ENCODE measurements at regions not wholly inside any gene's neighbourhood (a gene's known extent, or its start where the extent isn't known, plus 50 kb on each side); places are given as distances from the start of the nearest gene placed in this dataset.

DNA sequence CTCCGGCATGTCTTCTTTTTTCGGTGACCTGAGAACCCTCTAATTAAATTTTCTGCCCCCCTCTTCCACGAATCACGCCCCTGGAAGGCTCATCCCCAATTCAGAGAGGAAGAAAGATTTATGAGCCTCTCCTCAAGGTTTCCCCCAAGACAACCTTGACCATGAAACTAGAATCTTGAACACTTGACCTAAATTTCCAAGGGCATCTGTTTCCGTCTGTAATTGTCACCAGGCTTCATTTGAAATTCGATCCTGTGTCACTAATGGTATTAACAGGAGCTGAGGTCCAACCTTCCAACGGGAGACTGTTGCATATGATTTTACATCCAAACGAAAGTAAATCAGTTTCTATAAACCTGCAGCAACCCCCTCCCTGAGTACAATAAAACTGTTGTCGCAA, 139.9 kb upstream of the ZIC3 start:
- H3K9me3 ChIP-seq (ENCODE audit: control insufficient read depth, low read length, poor library complexity, severe bottlenecking): no peaks in the 10 kb centered on the region
- Mint-ChIP-seq H3K36me3 (ENCODE audit: low read depth) (peaks cover 2% of the 10 kb centered on the region), H3K4me3 (no peak overlapping the region), H3K27me3 (peaks cover 47% of the 10 kb centered on the region), H3K4me1 (peaks cover 3% of the 10 kb centered on the region), H3K27ac (no peak overlapping the region)
- DNase-seq: no peak
- ATAC-seq: no peak

DNA sequence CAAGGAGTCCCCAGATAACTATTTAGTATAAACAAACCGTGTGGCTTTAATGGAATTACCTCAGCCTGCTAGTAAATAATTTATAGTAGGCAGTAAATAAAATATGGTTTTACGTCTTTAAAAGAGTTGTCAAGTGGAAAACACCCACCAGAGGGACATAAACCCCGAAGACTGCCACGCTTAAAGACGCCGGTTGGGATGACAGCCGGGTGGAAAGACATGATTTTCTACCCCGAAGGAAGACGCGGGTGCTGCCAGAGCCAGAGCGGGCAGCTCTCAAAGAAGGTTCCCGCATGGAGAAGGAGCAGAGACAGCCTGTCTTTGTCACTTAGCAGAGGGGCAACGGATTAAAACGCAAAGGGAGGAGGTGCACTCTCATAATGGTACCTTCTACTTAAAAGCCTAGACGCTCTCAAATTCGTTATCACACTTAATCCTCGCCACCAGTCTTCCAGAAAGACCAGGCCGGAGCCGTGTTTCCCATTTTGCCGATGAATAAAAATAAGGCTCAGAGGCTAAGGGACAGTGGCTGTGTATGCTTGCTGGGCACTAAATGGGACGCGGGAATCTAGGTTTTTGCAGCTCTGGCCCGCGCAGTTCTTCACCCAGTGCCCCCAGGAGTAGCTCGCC, 140.5 kb upstream of the ZIC3 start:
- H3K9me3 ChIP-seq (ENCODE audit: control insufficient read depth, low read length, poor library complexity, severe bottlenecking): no peaks in the 10 kb centered on the region
- peaks cover 47% of the 10 kb centered on the region for H3K27me3 Mint-ChIP-seq
- H3K4me1 Mint-ChIP-seq: peaks cover 3% of the 10 kb centered on the region
- H3K36me3 Mint-ChIP-seq (ENCODE audit: low read depth): peaks cover 2% of the 10 kb centered on the region
- ATAC-seq (no peak), DNase-seq (no peak)
- H3K27ac Mint-ChIP-seq: no peak overlapping the region
- H3K4me3 Mint-ChIP-seq: no peak overlapping the region

DNA sequence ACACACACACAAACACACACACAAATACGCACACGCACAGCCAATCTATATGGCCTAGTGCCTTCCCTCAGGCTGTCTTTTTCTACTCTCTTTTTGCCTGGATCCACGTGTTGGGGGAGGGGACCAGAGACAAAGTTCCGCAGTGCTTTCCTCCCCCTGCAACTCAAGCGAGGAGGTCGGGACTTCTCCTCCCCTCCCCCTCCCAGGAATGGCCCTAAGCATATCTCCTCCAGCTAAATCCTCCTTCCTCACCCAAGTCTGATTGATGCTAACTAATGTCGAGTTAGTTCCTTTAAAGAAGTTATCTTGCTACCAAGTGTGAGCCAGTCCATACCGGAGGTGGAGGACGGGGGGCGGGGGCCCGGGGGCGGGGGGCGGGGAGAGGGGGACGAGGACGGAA, 141.2 kb upstream of the ZIC3 start:
- ATAC-seq (no peak), DNase-seq (no peak)
- H3K9me3 ChIP-seq (ENCODE audit: control insufficient read depth, low read length, poor library complexity, severe bottlenecking): no peaks in the 10 kb centered on the region
- H3K27ac Mint-ChIP-seq: no peak overlapping the region
- H3K27me3 Mint-ChIP-seq: peaks cover 52% of the 10 kb centered on the region
- H3K4me3 Mint-ChIP-seq: no peak overlapping the region
- peaks cover 3% of the 10 kb centered on the region for H3K4me1 Mint-ChIP-seq
- peaks cover 2% of the 10 kb centered on the region for H3K36me3 Mint-ChIP-seq (ENCODE audit: low read depth)

DNA sequence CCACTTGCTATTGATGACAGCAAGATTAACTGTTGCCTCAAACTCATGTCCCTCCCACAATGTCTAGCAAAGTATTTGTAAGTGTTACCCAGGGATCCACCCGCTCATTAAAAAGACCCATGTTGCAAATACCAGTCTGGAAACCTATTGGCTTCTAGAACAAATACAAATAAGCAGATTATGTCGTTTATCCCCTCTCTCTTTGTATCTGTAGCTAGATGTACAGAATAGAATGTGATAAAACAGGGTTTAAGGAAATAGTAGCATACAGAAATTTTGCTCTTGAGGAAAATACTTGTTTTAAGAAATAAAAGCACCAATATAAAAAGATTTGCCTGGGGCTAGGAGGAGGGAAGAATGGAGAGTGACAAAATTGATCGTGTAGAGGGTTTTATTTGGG, 142.7 kb upstream of the ZIC3 start:
- DNase-seq: no peak
- no peak for ATAC-seq
- Mint-ChIP-seq H3K4me3 (no peak overlapping the region), H3K27me3 (peaks cover 52% of the 10 kb centered on the region), H3K4me1 (peaks cover 3% of the 10 kb centered on the region), H3K27ac (no peak overlapping the region), H3K36me3 (ENCODE audit: low read depth) (peaks cover 2% of the 10 kb centered on the region)
- H3K9me3 ChIP-seq (ENCODE audit: control insufficient read depth, low read length, poor library complexity, severe bottlenecking): no peaks in the 10 kb centered on the region

DNA sequence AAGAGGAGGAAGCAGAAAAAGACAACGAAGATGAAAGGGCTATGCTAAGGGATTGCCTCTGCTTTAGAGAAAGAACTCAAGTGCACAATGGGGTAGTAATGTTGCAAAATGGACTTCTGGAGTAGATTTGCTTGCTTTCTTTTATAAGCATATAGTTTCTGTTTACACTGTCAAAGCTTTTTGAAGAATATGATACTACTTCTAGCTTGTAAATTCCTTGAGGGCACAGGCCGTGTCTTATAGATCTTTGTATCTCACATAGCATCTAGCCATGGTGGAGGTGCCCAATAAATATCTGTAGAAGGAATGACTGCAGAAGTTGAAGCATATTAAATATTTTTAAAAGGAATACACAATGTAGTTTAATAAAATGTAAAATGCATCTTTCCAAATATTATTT, 147.8 kb upstream of the ZIC3 start:
- Mint-ChIP-seq H3K36me3 (ENCODE audit: low read depth) (no peaks in the 10 kb centered on the region), H3K27me3 (peaks cover 19% of the 10 kb centered on the region), H3K27ac (no peak overlapping the region), H3K4me3 (no peak overlapping the region), H3K4me1 (no peaks in the 10 kb centered on the region)
- H3K9me3 ChIP-seq (ENCODE audit: control insufficient read depth, low read length, poor library complexity, severe bottlenecking): no peaks in the 10 kb centered on the region
- DNase-seq: no peak
- no peak for ATAC-seq

DNA sequence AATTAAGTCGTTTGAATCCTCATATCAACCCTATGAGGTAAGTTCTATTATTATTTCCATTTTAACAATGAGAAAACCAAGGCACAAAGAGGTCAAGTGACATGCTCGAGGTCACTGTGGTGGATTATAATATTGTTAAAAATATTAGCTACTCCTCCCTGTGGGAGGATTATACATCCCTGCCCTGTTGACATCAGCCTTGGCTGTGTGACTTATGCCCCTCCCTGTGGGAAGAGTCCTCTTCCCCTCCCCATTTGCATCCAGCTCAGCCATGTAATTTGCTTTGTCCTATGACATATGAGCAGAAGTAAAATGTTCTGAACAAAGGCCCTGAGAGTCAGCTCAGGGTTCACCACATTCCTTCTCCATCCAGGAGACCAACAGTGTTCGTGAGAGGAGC, 152.7 kb upstream of the ZIC3 start:
- H3K4me1 Mint-ChIP-seq: no peaks in the 10 kb centered on the region
- no peaks in the 10 kb centered on the region for H3K9me3 ChIP-seq (ENCODE audit: control insufficient read depth, low read length, poor library complexity, severe bottlenecking)
- H3K27ac Mint-ChIP-seq: no peak overlapping the region
- DNase-seq (no peak), ATAC-seq (no peak)
- H3K27me3 Mint-ChIP-seq: no peaks in the 10 kb centered on the region
- H3K36me3 Mint-ChIP-seq (ENCODE audit: low read depth): no peaks in the 10 kb centered on the region
- H3K4me3 Mint-ChIP-seq: no peak overlapping the region

DNA sequence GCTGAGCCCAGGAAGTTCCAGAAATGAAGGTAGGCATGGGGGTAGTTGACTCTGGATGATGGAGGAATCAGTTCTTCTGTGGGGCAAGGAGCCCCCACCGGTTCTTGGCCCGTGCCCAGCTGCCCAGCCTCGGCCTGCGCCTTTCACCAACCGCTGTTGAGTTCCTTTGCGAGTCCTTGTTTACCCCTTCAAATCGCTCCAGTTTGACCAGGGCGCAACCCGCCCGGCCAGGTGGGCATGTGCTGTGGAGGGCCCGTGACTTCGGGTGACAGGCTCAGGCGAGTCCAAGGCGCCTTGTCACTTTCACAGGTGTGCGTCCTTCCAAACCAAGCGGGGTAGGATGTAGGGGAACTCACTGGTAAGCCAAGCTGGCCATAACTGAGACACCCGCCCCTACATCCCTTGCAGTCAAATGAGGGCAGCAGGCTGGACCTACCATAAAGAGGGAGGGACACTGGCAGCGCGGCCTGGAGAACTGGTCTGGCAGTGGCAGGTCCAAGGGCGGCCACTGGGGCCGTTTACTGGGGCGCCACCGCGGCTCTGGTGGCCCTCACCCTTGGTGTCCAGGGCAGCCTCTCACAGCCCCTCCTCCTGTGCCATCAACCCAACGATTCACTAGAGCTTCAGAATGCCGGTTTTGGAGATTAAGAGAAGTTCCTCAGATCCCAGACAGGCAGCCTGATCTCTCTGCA, 160.3 kb upstream of the ZIC3 start:
- Mint-ChIP-seq H3K4me3 (no peak overlapping the region), H3K27ac (no peak overlapping the region), H3K27me3 (no peaks in the 10 kb centered on the region), H3K4me1 (no peaks in the 10 kb centered on the region), H3K36me3 (ENCODE audit: low read depth) (no peaks in the 10 kb centered on the region)
- ATAC-seq: no peak
- no peaks in the 10 kb centered on the region for H3K9me3 ChIP-seq (ENCODE audit: control insufficient read depth, low read length, poor library complexity, severe bottlenecking)
- no peak for DNase-seq

DNA sequence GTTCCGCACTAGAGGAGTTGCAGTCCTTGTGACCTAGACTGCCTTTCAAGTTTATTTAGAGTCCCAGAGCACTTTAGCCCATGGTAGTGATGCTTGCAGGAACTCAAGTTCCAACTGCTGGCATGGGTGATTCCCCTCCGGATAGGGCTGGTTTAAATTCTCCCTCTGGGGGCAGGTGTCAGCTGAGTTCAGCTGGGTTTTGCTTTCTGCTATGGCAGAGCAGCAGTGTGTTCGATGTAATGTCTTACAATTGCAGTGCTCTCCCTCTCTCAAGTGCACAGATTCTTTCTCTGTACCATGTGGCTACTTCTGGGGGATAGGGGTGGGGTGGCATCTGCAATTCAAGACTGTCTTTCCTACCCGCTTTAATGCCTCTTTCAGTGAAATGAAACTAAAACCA, 164.8 kb upstream of the ZIC3 start:
- no peaks in the 10 kb centered on the region for H3K9me3 ChIP-seq (ENCODE audit: control insufficient read depth, low read length, poor library complexity, severe bottlenecking)
- no peak for DNase-seq
- Mint-ChIP-seq H3K4me1 (no peaks in the 10 kb centered on the region), H3K36me3 (ENCODE audit: low read depth) (peaks cover 2% of the 10 kb centered on the region), H3K27me3 (no peaks in the 10 kb centered on the region), H3K27ac (no peak overlapping the region), H3K4me3 (no peak overlapping the region)
- ATAC-seq: no peak

DNA sequence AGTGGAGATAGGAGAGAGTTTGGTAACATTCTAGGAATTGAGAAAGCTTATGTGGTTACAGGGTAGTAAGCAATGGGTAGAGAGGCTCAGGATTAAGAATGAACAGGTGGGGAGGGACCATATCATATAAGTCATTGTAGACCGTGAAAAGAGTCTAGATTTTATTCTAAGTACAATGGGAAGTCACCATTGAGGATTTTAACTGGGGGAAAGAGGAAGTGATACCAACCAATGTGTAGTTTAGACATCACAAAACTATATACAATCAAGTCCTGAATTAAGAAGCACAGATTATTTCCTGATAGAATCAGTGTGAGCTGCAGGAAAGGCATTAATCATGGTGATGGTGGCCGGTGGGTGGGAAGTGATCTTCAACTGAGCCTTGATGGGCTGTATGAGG, 178.3 kb upstream of the ZIC3 start:
- H3K27ac Mint-ChIP-seq: no peak overlapping the region
- no peaks in the 10 kb centered on the region for H3K36me3 Mint-ChIP-seq (ENCODE audit: low read depth)
- H3K4me1 Mint-ChIP-seq: no peaks in the 10 kb centered on the region
- no peaks in the 10 kb centered on the region for H3K27me3 Mint-ChIP-seq
- no peak for DNase-seq
- ATAC-seq: no peak
- no peaks in the 10 kb centered on the region for H3K9me3 ChIP-seq (ENCODE audit: control insufficient read depth, low read length, poor library complexity, severe bottlenecking)
- H3K4me3 Mint-ChIP-seq: no peak overlapping the region

DNA sequence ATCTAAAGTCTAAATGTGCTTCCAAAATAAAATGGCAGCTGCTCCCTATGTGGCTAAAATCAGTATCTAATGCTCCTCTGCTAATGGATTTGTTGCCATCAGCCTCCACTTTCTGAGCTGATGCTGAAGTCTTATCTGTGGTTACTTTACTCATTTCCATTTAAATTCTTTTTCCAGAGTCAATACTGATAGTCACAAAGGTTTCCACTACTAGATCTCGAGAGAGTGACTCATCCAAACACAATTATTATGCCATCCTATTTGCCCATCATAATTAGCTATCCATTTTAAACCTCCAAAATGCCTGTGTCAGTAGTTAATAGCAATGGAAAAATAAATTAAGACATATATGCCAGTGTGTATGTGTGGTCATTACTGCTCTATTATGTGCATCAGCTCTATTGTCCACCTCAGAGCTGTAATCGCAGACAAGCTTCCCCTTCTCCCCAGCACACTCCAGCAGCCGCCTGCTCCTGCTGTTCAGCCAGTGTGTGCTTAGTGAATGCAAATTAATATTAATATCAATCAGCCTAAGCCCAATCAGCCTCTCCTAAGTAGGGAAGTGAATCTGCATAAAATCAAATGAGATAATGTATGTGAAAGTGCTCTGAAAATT, 199.8 kb upstream of the ZIC3 start:
- Mint-ChIP-seq H3K36me3 (ENCODE audit: low read depth) (no peaks in the 10 kb centered on the region), H3K27ac (no peak overlapping the region), H3K4me1 (no peaks in the 10 kb centered on the region), H3K4me3 (no peak overlapping the region), H3K27me3 (peaks cover 5% of the 10 kb centered on the region)
- DNase-seq: no peak
- no peak for ATAC-seq
- H3K9me3 ChIP-seq (ENCODE audit: control insufficient read depth, low read length, poor library complexity, severe bottlenecking): no peaks in the 10 kb centered on the region

DNA sequence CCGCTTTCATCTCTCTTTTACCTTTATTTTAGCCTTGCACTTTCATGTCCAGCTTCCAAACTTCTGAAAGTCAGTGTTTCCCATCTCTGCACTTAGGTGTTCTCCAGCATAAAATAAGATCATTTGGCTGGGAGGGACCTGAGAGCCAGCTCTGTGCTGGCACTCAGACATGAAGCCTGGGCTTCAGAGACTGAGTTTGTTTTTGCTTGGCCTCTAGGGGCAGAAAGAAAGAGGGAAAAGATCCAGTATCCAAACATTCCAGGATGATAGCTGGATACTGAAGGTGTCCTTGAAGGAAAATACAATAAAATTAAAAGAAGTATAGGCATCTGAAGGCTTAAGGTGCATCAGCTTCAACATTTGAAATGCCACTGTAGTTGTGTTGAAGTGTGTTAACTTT, 202.4 kb upstream of the ZIC3 start:
- no peak for DNase-seq
- Mint-ChIP-seq H3K4me3 (no peak overlapping the region), H3K27me3 (peaks cover 5% of the 10 kb centered on the region), H3K27ac (no peak overlapping the region), H3K36me3 (ENCODE audit: low read depth) (no peaks in the 10 kb centered on the region), H3K4me1 (no peaks in the 10 kb centered on the region)
- ATAC-seq: no peak
- H3K9me3 ChIP-seq (ENCODE audit: control insufficient read depth, low read length, poor library complexity, severe bottlenecking): no peaks in the 10 kb centered on the region

DNA sequence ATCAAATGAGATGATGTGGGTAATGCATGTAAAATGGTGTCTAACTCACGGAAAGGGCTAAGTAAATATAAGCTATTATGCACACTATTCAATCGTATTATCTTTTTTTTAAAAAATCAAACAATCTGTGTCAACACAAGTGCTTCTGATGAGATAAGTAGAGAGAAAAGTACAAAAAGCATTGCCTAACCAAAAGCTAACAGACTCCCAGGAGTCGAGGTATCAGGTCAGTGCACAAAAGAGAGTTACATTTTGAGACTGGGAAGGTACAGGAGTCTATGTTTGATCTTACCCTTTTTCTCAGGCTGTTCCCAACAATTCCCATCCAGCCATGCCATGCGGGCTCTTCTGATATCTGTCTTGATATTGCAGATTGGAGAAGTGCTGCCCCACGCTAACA, 203.3 kb upstream of the ZIC3 start:
- Mint-ChIP-seq H3K4me1 (no peaks in the 10 kb centered on the region), H3K36me3 (ENCODE audit: low read depth) (no peaks in the 10 kb centered on the region), H3K4me3 (no peak overlapping the region), H3K27me3 (peaks cover 5% of the 10 kb centered on the region), H3K27ac (no peak overlapping the region)
- ATAC-seq (no peak), DNase-seq (no peak)
- H3K9me3 ChIP-seq (ENCODE audit: control insufficient read depth, low read length, poor library complexity, severe bottlenecking): no peaks in the 10 kb centered on the region

DNA sequence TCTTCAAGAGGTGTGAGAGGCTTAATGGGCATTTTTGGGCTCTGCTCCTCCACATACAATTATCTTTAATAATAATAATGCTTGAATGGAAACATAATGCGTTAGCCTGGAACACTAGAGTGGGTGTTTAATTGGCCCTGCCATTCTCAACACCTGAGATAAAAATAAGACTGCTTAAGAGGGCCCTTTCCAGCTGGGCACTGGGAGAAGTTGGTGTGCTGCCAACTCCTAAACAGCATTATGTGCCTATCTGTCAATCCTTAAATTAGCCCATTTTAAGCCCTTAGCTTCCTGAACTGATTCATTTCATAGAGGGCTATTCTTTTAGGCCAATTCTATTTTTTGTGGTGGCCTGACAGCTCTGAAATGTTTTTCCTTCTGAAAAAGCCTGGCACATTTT, 211.1 kb upstream of the ZIC3 start:
- no peak overlapping the region for H3K4me3 Mint-ChIP-seq
- H3K9me3 ChIP-seq (ENCODE audit: control insufficient read depth, low read length, poor library complexity, severe bottlenecking): no peaks in the 10 kb centered on the region
- H3K4me1 Mint-ChIP-seq: no peaks in the 10 kb centered on the region
- DNase-seq (no peak), ATAC-seq (no peak)
- peaks cover 5% of the 10 kb centered on the region for H3K27me3 Mint-ChIP-seq
- H3K36me3 Mint-ChIP-seq (ENCODE audit: low read depth): no peaks in the 10 kb centered on the region
- no peak overlapping the region for H3K27ac Mint-ChIP-seq

DNA sequence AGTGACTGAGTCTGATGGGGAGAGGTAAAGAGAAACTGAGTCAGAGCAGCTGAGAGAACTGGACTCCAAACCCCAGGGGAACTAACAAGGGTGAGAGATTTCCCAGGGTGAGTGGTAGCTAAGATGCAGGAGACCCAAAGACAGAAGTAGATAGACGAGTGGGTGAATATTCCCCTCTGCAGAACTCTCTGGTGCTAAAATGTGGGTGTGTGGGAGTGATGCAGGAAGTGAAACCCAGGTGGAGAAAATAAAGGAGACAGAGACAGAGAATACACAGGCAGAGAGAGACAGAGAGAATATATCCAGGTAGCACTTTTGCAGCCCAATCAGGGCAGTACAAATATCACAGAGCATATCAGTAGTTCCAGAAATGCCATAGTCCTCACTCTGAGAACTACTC, 212.5 kb upstream of the ZIC3 start:
- no peak overlapping the region for H3K27ac Mint-ChIP-seq
- H3K4me1 Mint-ChIP-seq: no peaks in the 10 kb centered on the region
- DNase-seq (no peak), ATAC-seq (no peak)
- H3K36me3 Mint-ChIP-seq (ENCODE audit: low read depth): no peaks in the 10 kb centered on the region
- no peaks in the 10 kb centered on the region for H3K9me3 ChIP-seq (ENCODE audit: control insufficient read depth, low read length, poor library complexity, severe bottlenecking)
- peaks cover 5% of the 10 kb centered on the region for H3K27me3 Mint-ChIP-seq
- H3K4me3 Mint-ChIP-seq: no peak overlapping the region
